ENCODE measurements at regions not wholly inside any gene's neighbourhood (a gene's known extent, or its start where the extent isn't known, plus 50 kb on each side); places are given as distances from the start of the nearest gene placed in this dataset.

DNA sequence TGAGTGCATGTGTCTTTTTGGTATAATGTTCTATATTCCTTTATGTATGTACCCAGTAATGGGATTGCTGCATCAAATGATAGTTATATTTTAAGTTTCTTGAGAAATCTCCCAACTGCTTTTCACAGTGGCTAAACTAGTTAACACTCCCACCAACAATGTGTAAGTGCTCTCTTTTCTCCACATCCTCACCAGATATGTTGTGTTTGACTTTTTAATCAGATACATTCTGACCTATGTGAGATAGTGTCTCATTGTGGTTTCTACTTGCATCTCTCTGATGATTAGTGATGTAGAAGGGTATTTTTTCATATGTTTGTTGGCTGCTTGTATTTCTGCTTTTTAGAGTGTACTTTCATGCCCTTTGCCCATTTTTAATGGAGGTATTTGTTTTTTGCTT, 62.8 kb upstream of the ALG10B start:
- TF ChIP-seq CEBPB (IDR thresholded peaks at IDR 0.05; ENCODE audit: low read depth, low read length): no peak
- TF ChIP-seq, protein P1, sequence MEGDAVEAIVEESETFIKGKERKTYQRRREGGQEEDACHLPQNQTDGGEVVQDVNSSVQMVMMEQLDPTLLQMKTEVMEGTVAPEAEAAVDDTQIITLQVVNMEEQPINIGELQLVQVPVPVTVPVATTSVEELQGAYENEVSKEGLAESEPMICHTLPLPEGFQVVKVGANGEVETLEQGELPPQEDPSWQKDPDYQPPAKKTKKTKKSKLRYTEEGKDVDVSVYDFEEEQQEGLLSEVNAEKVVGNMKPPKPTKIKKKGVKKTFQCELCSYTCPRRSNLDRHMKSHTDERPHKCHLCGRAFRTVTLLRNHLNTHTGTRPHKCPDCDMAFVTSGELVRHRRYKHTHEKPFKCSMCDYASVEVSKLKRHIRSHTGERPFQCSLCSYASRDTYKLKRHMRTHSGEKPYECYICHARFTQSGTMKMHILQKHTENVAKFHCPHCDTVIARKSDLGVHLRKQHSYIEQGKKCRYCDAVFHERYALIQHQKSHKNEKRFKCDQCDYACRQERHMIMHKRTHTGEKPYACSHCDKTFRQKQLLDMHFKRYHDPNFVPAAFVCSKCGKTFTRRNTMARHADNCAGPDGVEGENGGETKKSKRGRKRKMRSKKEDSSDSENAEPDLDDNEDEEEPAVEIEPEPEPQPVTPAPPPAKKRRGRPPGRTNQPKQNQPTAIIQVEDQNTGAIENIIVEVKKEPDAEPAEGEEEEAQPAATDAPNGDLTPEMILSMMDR (conservative IDR thresholded peaks at IDR 0.05; ENCODE audit: low read depth, low read length): no peak
- TF ChIP-seq POLR2A (IDR thresholded peaks at IDR 0.05; ENCODE audit: low read depth, low read length): no peak
